PFSK-1 (cell line): ENCODE measurements at regions not wholly inside any gene's neighbourhood (a gene's known extent, or its start where the extent isn't known, plus 50 kb on each side); places are given as distances from the start of the nearest gene placed in this dataset.

ENCODE experiments used
- POLR2AphosphoS5 ChIP-seq: IDR thresholded peaks from 2 replicates; pipeline ENCODE4 v1.6.1; 2012; ENCODE audit warnings: low read depth, mild to moderate bottlenecking, control low read depth, low read length, moderate library complexity
- SIN3A ChIP-seq: IDR thresholded peaks from 2 replicates; pipeline ENCODE4 v1.6.1; 2012; ENCODE audit warnings: mild to moderate bottlenecking, low read length, moderate library complexity, borderline replicate concordance; ENCODE audit not compliant: insufficient read depth

- TF ChIP-seq POLR2AphosphoS5: no peak
- no peak for TF ChIP-seq SIN3A
Observed at GRCh38 chr1:95386915-95387314, 152.9 kb downstream of the RWDD3 start.
